HG03439 (cell line): ENCODE measurements at regions not wholly inside any gene's neighbourhood (a gene's known extent, or its start where the extent isn't known, plus 50 kb on each side); places are given as distances from the start of the nearest gene placed in this dataset.

ENCODE experiments used
- ATAC-seq: cut with Tn5 transposase; IDR thresholded peaks from one replicate; pipeline ENCODE4 v1.9.1; 2021; ENCODE audit warnings: mild to moderate bottlenecking, moderate library complexity; ENCODE audit not compliant: unreplicated experiment

- ATAC-seq: no peak
Observed at GRCh38 chr2:2639251-2640139, 308.4 kb upstream of the MYT1L start.

GRCh38 chr2:2638547-2639220 lies 307.6 kb upstream of the MYT1L start:
- ATAC-seq: no peak

GRCh38 chr2:2636813-2637212 lies 305.7 kb upstream of the MYT1L start:
- no peak for ATAC-seq

GRCh38 chr2:2635025-2635528 lies 304.0 kb upstream of the MYT1L start:
- no peak for ATAC-seq

GRCh38 chr2:2633017-2633416 lies 301.9 kb upstream of the MYT1L start:
- ATAC-seq: no peak

- ATAC-seq: no peak
Observed at GRCh38 chr2:2623939-2624338, 292.9 kb upstream of the MYT1L start.

GRCh38 chr2:2621855-2622254 lies 290.8 kb upstream of the MYT1L start:
- no peak for ATAC-seq

GRCh38 chr2:2620604-2621003 lies 289.5 kb upstream of the MYT1L start:
- no peak for ATAC-seq

- no peak for ATAC-seq
Observed at GRCh38 chr2:2619995-2620394, 288.9 kb upstream of the MYT1L start.

- ATAC-seq: no peak
Observed at GRCh38 chr2:2614452-2614851, 283.4 kb upstream of the MYT1L start.

- peak; percentile 97 for ATAC-seq
Observed at GRCh38 chr2:2613279-2614199, 282.5 kb upstream of the MYT1L start.

- no peak for ATAC-seq
Observed at GRCh38 chr2:2610751-2611150, 279.7 kb upstream of the MYT1L start.

GRCh38 chr2:2600366-2600765 lies 269.3 kb upstream of the MYT1L start:
- no peak for ATAC-seq

- ATAC-seq: no peak
Observed at GRCh38 chr2:2599441-2599840, 268.4 kb upstream of the MYT1L start.

GRCh38 chr2:2597712-2598111 lies 266.6 kb upstream of the MYT1L start:
- no peak for ATAC-seq

GRCh38 chr2:2591542-2591940 lies 260.5 kb upstream of the MYT1L start:
- no peak for ATAC-seq

- ATAC-seq: no peak
Observed at GRCh38 chr2:2590841-2591541, 259.9 kb upstream of the MYT1L start.

- ATAC-seq: no peak
Observed at GRCh38 chr2:2590141-2590540, 259.1 kb upstream of the MYT1L start.

- ATAC-seq: no peak
Observed at GRCh38 chr2:2588777-2589176, 257.7 kb upstream of the MYT1L start.

- no peak for ATAC-seq
Observed at GRCh38 chr2:2587354-2587753, 256.3 kb upstream of the MYT1L start.
